Trophoblast cell (in vitro differentiated cells and primary cell): ENCODE measurements at regions not wholly inside any gene's neighbourhood (a gene's known extent, or its start where the extent isn't known, plus 50 kb on each side); places are given as distances from the start of the nearest gene placed in this dataset.

ENCODE experiments used
- DNase-seq, 2 donors: peaks; one replicate each; pipeline ENCODE4 v3.0.0-alpha.2; 2016
- H2AFZ ChIP-seq: 2 replicates; pipeline ENCODE4 v1.6.1; 2013; ENCODE audit warnings: low read length, moderate library complexity, mild to moderate bottlenecking; ENCODE audit not compliant: insufficient read depth, poor library complexity
- H2AK5ac ChIP-seq: 2 replicates; pipeline ENCODE4 v1.6.1; 2013; ENCODE audit warnings: mild to moderate bottlenecking, low read length
- H2BK120ac ChIP-seq: 2 replicates; pipeline ENCODE4 v1.6.1; 2013; ENCODE audit warnings: low read length, mild to moderate bottlenecking, moderate library complexity; ENCODE audit not compliant: insufficient read depth, poor library complexity
- H2BK12ac ChIP-seq: 2 replicates; pipeline ENCODE4 v1.6.1; 2013; ENCODE audit warnings: mild to moderate bottlenecking, low read length, moderate library complexity
- H2BK5ac ChIP-seq: 2 replicates; pipeline ENCODE4 v1.6.1; 2013; ENCODE audit warnings: low read length, low read depth, moderate library complexity, mild to moderate bottlenecking; ENCODE audit not compliant: poor library complexity
- H3K14ac ChIP-seq: 2 replicates; pipeline ENCODE4 v1.6.1; 2013; ENCODE audit warnings: mild to moderate bottlenecking, low read length
- H3K18ac ChIP-seq: 2 replicates; pipeline ENCODE4 v1.6.1; 2013; ENCODE audit warnings: mild to moderate bottlenecking, low read length
- H3K23ac ChIP-seq: 2 replicates; pipeline ENCODE4 v1.6.1; 2013; ENCODE audit warnings: low read length
- H3K27ac ChIP-seq: 2 replicates; pipeline ENCODE4 v1.5.1; 2013; ENCODE audit warnings: low read depth, mild to moderate bottlenecking, inconsistent platforms, low read length, moderate library complexity
- H3K27me3 ChIP-seq: 2 replicates; pipeline ENCODE4 v1.6.1; 2013; ENCODE audit warnings: inconsistent platforms, mild to moderate bottlenecking, low read length, moderate library complexity; ENCODE audit not compliant: insufficient read depth
- H3K36me3 ChIP-seq, 2 experiments: 1 replicate in 1 of 2; 2 replicates in 1 of 2; pipeline ENCODE4 v1.6.1; 2013; ENCODE audit warnings: low read length in 2 of 2, mild to moderate bottlenecking in 2 of 2, moderate library complexity in 1 of 2; ENCODE audit not compliant: insufficient read depth in 2 of 2, control insufficient read depth in 1 of 2
- H3K4ac ChIP-seq: 2 replicates; pipeline ENCODE4 v1.6.1; 2013; ENCODE audit warnings: low read depth, mild to moderate bottlenecking, low read length, moderate library complexity
- H3K4me1 ChIP-seq, 2 experiments: 1 replicate in 1 of 2; 2 replicates in 1 of 2; pipeline ENCODE4 v1.6.1; 2013; ENCODE audit warnings: low read length in 2 of 2, mild to moderate bottlenecking in 2 of 2, moderate library complexity in 1 of 2; ENCODE audit not compliant: insufficient read depth in 2 of 2, control insufficient read depth in 1 of 2
- H3K4me2 ChIP-seq: 2 replicates; pipeline ENCODE4 v1.6.1; 2013; ENCODE audit warnings: inconsistent platforms, mild to moderate bottlenecking, low read length, moderate library complexity
- H3K4me3 ChIP-seq: 2 replicates; pipeline ENCODE4 v1.5.1; 2013; ENCODE audit warnings: mild to moderate bottlenecking, low read depth, low read length, inconsistent platforms
- H3K79me1 ChIP-seq: one replicate; pipeline ENCODE4 v1.6.1; 2013; ENCODE audit warnings: low read length
- H3K79me2 ChIP-seq: 2 replicates; pipeline ENCODE4 v1.6.1; 2013; ENCODE audit warnings: low read length, mild to moderate bottlenecking; ENCODE audit not compliant: control insufficient read depth, insufficient read depth, poor library complexity
- H3K9ac ChIP-seq: 2 replicates; pipeline ENCODE4 v1.6.1; 2013; ENCODE audit warnings: mild to moderate bottlenecking, low read length
- H3K9me3 ChIP-seq: 2 replicates; pipeline ENCODE4 v1.6.1; 2013; ENCODE audit warnings: low read depth, mild to moderate bottlenecking, control low read depth, inconsistent platforms, low read length; ENCODE audit not compliant: insufficient read depth
- H4K12ac ChIP-seq: 2 replicates; pipeline ENCODE4 v1.6.1; 2013; ENCODE audit warnings: low read depth, mild to moderate bottlenecking, low read length, moderate library complexity
- H4K8ac ChIP-seq: 2 replicates; pipeline ENCODE4 v1.6.1; 2013; ENCODE audit warnings: low read depth, mild to moderate bottlenecking, low read length, moderate library complexity
- H4K91ac ChIP-seq: one replicate; pipeline ENCODE4 v1.6.1; 2013; ENCODE audit warnings: low read depth, mild to moderate bottlenecking, low read length, moderate library complexity
- WGBS: extraction: QIAGEN DNeasy Blood & Tissue Kit; methylation state at CpG from one replicate; pipeline ENCODE4 v1.1.7; 2013; ENCODE audit warnings: missing lambda C conversion rate; ENCODE audit not compliant: insufficient read length, insufficient coverage; ENCODE audit errors: extremely low coverage; 5-methylcytosine and 5-hydroxymethylcytosine counted together

DNA sequence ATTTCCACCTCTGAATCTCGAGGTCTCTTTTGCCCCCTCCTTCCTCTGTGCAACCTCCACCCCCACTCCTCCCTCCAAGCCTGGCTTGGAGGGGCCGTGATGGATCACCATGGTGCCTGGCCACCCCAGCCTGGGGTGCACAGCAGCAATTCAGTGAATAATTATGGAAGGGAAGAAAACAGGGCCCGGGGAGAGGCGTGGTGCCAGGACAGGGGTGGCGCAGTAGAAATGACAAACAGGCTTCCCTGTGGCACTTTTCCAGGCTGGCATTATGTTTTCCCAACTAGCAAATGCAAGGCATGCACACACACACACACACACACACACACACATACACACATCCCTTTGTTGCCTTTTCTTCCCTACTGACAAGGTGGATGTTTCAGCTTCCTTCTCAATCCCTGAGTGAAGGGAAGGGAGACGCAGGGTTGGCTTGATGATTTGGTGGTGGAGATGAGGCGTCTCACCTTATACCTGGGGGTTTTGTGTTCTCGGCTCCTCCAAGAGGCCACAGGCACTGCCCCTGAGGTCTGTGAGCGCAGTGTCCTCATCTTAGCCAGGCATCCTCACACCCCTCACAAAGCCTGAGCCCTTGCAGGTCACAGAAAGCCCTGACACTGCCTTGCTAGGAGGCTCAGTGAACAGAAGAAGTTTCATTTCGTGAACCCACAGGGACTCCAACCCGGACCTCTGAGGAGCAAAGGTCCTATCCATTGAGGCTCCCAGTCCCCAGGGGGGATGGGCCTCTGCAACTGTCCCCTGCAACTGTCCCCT is 215.8 kb downstream of the MATN1 start:
- H3K4me2 ChIP-seq, result no peak overlapping the region

DNA sequence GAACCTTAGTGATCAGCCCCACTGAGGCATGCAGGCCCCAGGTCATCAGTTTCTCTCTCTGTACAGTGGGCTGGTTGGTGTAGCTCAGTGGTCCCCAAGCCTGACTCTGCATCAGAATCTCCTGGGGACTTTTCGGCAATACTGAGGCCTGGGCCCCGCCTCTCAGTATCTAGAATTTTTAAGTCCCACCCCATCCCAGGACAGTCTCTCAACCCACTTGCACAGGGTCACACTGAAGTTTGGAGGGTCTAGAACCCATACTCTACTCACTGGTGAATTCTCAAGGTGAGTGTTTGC is 216.4 kb downstream of the MATN1 start:
- no peak overlapping the region for H3K27ac ChIP-seq
- no peaks in the 10 kb centered on the region for H3K36me3 ChIP-seq
- H3K79me1 ChIP-seq, result no peaks in the 10 kb centered on the region
- no peak overlapping the region for H4K8ac ChIP-seq
- no peak overlapping the region for H4K12ac ChIP-seq
- no peak overlapping the region for H2BK5ac ChIP-seq
- no peak for DNase-seq
- no peak overlapping the region for H2AK5ac ChIP-seq
- H4K91ac ChIP-seq, result no peak overlapping the region
- WGBS, result no CpG with 5 or more reads among the region's 2 CpGs
- H3K27me3 ChIP-seq, result no peaks in the 10 kb centered on the region
- H2BK120ac ChIP-seq, result no peak overlapping the region
- H3K4me3 ChIP-seq, result no peak overlapping the region
- no peak overlapping the region for H3K18ac ChIP-seq
- H3K9me3 ChIP-seq, result no peaks in the 10 kb centered on the region
- no peak overlapping the region for H3K14ac ChIP-seq
- H3K79me2 ChIP-seq, result no peaks in the 10 kb centered on the region
- H3K4ac ChIP-seq, result no peak overlapping the region
- H2BK12ac ChIP-seq, result no peak overlapping the region
- H3K9ac ChIP-seq, result no peak overlapping the region
- H3K4me2 ChIP-seq, result no peak overlapping the region
- no peaks in the 10 kb centered on the region for H3K4me1 ChIP-seq
- H2AFZ ChIP-seq, result no peak overlapping the region
- H3K23ac ChIP-seq, result no peak overlapping the region

More for the DNA sequence above, 215.8 kb downstream of the MATN1 start:
- Histone ChIP-seq H2AFZ (no peak overlapping the region), H3K9me3 (no peaks in the 10 kb centered on the region), H3K27ac (no peak overlapping the region), H3K4me1 (peaks cover 0 to 1% of the 10 kb centered on the region in 2 experiments), H2AK5ac (no peak overlapping the region), H4K8ac (no peak overlapping the region), H3K27me3 (no peaks in the 10 kb centered on the region), H3K79me2 (no peaks in the 10 kb centered on the region), H2BK120ac (no peak overlapping the region), H3K18ac (no peak overlapping the region), H3K4me3 (no peak overlapping the region), H3K4ac (no peak overlapping the region), H2BK12ac (no peak overlapping the region), H3K14ac (no peak overlapping the region), H3K23ac (no peak overlapping the region), H3K36me3 (no peaks in the 10 kb centered on the region), H3K79me1 (no peaks in the 10 kb centered on the region), H4K91ac (no peak overlapping the region), H2BK5ac (no peak overlapping the region), H3K9ac (no peak overlapping the region), H4K12ac (no peak overlapping the region)
- no CpG with 5 or more reads among the region's 11 CpGs for WGBS
- no peak for DNase-seq

DNA sequence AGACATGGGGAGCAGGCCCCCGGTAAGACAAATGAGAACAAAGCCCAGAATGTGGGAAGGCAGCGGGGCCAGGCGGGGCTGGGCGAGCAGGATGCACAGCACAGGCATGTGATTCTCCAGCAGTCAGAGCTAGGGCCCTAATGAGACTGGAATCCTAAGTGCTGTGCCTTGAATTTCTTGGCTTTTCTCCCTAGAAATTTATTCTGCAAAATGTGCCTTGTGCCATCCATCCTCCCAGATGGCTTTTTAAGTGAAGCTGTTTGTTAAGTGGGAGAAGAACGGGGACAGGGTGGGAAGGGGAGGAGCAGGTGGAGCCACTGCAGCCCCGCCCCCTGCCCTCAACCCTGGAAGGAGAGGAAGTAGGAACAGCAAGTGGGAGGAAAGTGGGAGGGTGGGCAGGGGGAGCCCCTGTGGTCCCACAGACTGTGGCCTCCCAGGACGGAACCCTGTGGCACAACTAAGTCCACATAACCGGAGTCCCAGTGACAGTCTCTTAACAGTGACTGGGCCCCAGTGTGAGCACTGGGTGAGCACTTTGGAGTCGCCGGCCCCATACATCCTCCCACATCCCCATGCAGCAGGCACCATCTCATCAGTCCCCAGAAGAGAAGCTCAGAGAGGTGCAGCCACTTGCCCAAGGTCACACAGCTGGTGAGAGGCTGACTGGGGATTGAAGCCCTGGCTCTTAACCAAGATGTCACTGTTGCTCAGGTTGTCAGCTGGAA is 216.9 kb downstream of the MATN1 start:
- WGBS, result no CpG with 5 or more reads among the region's 10 CpGs
- Histone ChIP-seq H3K27me3 (no peaks in the 10 kb centered on the region), H3K9ac (no peak overlapping the region), H2BK120ac (no peak overlapping the region), H3K23ac (no peak overlapping the region), H3K4me1 (no peaks in the 10 kb centered on the region), H3K27ac (no peak overlapping the region), H3K36me3 (no peaks in the 10 kb centered on the region), H2AK5ac (no peak overlapping the region), H3K79me2 (no peaks in the 10 kb centered on the region), H3K14ac (no peak overlapping the region), H3K4me3 (no peak overlapping the region), H3K4ac (no peak overlapping the region), H4K8ac (no peak overlapping the region), H2AFZ (no peak overlapping the region), H3K79me1 (no peaks in the 10 kb centered on the region), H4K91ac (no peak overlapping the region), H2BK5ac (no peak overlapping the region), H3K18ac (no peak overlapping the region), H4K12ac (no peak overlapping the region), H3K9me3 (no peaks in the 10 kb centered on the region), H2BK12ac (no peak overlapping the region), H3K4me2 (no peak overlapping the region)
- no peak for DNase-seq

DNA sequence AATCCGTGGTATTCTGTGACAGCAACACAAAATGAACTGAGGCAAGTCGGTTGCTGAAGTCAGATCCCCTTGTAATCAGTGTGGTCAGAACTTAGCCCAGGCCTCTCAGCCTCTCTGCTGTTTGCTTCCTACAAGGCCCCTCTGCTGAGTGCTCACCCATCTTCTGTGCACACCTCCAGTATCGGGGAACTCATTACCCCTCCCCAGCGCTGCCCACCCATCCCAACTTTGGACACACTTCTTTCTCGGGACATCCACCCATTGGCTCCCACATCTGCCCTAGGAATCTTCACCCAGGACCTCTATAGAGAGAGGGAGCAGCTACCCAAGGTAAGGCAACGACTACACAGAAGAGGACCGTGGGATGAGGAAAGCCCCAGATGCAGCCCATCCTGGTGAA is 217.5 kb downstream of the MATN1 start:
- no peak overlapping the region for H3K9ac ChIP-seq
- no peaks in the 10 kb centered on the region for H3K79me2 ChIP-seq
- H4K8ac ChIP-seq, result no peak overlapping the region
- H2AK5ac ChIP-seq, result no peak overlapping the region
- H2BK120ac ChIP-seq, result no peak overlapping the region
- no peak overlapping the region for H3K4me3 ChIP-seq
- no peak overlapping the region for H4K91ac ChIP-seq
- no peak overlapping the region for H2AFZ ChIP-seq
- H3K36me3 ChIP-seq, result no peaks in the 10 kb centered on the region
- H3K14ac ChIP-seq, result no peak overlapping the region
- H2BK12ac ChIP-seq, result no peak overlapping the region
- H4K12ac ChIP-seq, result no peak overlapping the region
- H3K27ac ChIP-seq, result no peak overlapping the region
- no peaks in the 10 kb centered on the region for H3K4me1 ChIP-seq
- H3K4me2 ChIP-seq, result no peak overlapping the region
- no peaks in the 10 kb centered on the region for H3K27me3 ChIP-seq
- no peaks in the 10 kb centered on the region for H3K9me3 ChIP-seq
- WGBS, result no CpG with 5 or more reads among the region's 7 CpGs
- H3K4ac ChIP-seq, result no peak overlapping the region
- no peak overlapping the region for H3K23ac ChIP-seq
- no peak overlapping the region for H2BK5ac ChIP-seq
- DNase-seq, result no peak
- no peaks in the 10 kb centered on the region for H3K79me1 ChIP-seq
- H3K18ac ChIP-seq, result no peak overlapping the region
